C1 segment of cervical spinal cord (tissue), 14 donors: ENCODE measurements at regions not wholly inside any gene's neighbourhood (a gene's known extent, or its start where the extent isn't known, plus 50 kb on each side); places are given as distances from the start of the nearest gene placed in this dataset.
"Not testable (repeated sequence)": the region's sequence is repeated elsewhere in the genome, so short reads cannot be mapped to it uniquely, and the experiment has no call there.

Source experiments
- DNase-seq, 14 donors: peaks; one replicate each; lab custom pipeline; 2025; lab: John Stamatoyannopoulos, UW

GRCh38 chr6:781350-781961 lies 88.5 kb upstream of the EXOC2 start:
- DNase-seq: no peak

- no peak for DNase-seq
Measured at GRCh38 chr6:780706-781105, 87.8 kb upstream of the EXOC2 start.

GRCh38 chr6:776951-777350 lies 84.0 kb upstream of the EXOC2 start:
- DNase-seq: no peak

GRCh38 chr6:776528-776931 lies 83.6 kb upstream of the EXOC2 start:
- DNase-seq: no peak

GRCh38 chr6:775863-776262 lies 82.9 kb upstream of the EXOC2 start:
- DNase-seq: no peak

- not testable (repeated sequence) for DNase-seq
Measured at GRCh38 chr6:771683-772082, 78.7 kb upstream of the EXOC2 start.

GRCh38 chr6:767755-768512 lies 75.0 kb upstream of the EXOC2 start:
- no peak for DNase-seq

- DNase-seq: no peak
Measured at GRCh38 chr6:766625-767024, 73.7 kb upstream of the EXOC2 start.

- DNase-seq: no peak
Measured at GRCh38 chr6:761997-762396, 69.1 kb upstream of the EXOC2 start.

- no peak for DNase-seq
Measured at GRCh38 chr6:760982-761955, 68.3 kb upstream of the EXOC2 start.

GRCh38 chr6:759729-760128 lies 66.8 kb upstream of the EXOC2 start:
- DNase-seq: no peak

GRCh38 chr6:756224-756623 lies 63.3 kb upstream of the EXOC2 start:
- DNase-seq: no peak

GRCh38 chr6:754202-754601 lies 61.3 kb upstream of the EXOC2 start:
- no peak for DNase-seq

GRCh38 chr6:753486-753885 lies 60.5 kb upstream of the EXOC2 start:
- DNase-seq: no peak

GRCh38 chr6:752438-752837 lies 59.5 kb upstream of the EXOC2 start:
- no peak for DNase-seq

- DNase-seq: no peak
Measured at GRCh38 chr6:751765-752164, 58.8 kb upstream of the EXOC2 start.

- no peak for DNase-seq
Measured at GRCh38 chr6:747921-748320, 55.0 kb upstream of the EXOC2 start.

- no peak for DNase-seq
Measured at GRCh38 chr6:747028-747427, 54.1 kb upstream of the EXOC2 start.

GRCh38 chr6:744666-745353 lies 51.9 kb upstream of the EXOC2 start:
- DNase-seq: no peak

- DNase-seq: no peak
Measured at GRCh38 chr6:743320-744096, 50.6 kb upstream of the EXOC2 start.
